AG08395 (cell line): ENCODE measurements at regions not wholly inside any gene's neighbourhood (a gene's known extent, or its start where the extent isn't known, plus 50 kb on each side); places are given as distances from the start of the nearest gene placed in this dataset.

Experiments used
- DNase-seq: peaks from one replicate; pipeline ENCODE4 v3.0.0; 2012; ENCODE audit warnings: mixed read lengths, low spot score

DNA sequence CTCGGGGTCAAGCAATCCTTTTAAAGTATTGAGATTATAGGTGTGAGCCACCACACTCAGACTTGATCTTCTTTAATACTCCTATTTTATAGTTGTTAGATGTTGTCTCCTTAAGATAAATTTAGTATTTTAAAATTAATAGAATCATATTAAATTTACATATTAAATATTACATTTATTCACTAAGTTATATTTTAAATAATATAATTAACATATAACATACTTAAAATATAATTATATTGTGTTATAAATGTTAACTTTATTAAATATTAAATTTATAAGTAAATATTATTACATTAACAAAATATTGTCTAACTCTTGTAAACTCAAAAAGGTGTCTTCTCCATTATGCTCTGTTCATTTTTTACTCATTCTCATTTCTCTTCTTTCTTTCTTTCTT, 675.9 kb upstream of the ADGRL4 start:
- DNase-seq: no peak

DNA sequence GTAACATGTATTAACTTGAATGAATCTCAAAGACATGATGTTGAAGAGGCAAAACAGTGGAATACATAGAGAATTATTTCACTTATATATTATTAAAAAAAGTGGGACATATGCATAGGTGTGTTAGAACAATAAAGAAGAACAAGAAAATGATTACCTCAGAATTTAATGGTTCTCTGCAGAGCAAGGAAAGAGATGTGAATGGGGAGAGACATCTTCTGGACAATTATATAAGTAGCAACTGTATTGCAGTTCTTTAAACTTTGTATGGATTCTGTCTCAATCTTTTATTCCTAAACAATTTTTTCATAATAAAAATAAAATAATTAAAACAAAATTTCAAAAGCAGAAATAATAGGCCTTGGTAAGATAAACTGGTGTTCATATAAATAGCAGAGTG, 674.9 kb upstream of the ADGRL4 start:
- no peak for DNase-seq

DNA sequence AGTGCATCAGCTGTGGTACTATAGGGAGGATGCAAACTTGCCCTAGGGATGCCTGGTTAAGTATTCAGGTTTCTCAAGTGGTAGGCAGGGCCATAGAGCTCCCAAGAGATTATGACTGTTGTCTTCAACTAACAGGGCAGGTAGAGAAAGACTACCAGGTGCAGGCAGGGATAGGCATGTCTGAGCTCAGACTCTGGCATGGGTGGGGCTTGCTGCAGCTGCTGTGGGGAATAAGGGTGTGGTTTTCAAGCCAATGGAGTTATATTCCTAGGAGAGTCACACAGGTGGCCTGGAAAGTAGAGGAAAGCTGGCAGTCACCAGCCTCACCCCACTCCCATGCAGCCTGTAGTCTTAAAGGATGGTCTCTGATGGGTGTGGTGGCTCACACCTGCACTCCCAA, 673.4 kb upstream of the ADGRL4 start:
- no peak for DNase-seq

DNA sequence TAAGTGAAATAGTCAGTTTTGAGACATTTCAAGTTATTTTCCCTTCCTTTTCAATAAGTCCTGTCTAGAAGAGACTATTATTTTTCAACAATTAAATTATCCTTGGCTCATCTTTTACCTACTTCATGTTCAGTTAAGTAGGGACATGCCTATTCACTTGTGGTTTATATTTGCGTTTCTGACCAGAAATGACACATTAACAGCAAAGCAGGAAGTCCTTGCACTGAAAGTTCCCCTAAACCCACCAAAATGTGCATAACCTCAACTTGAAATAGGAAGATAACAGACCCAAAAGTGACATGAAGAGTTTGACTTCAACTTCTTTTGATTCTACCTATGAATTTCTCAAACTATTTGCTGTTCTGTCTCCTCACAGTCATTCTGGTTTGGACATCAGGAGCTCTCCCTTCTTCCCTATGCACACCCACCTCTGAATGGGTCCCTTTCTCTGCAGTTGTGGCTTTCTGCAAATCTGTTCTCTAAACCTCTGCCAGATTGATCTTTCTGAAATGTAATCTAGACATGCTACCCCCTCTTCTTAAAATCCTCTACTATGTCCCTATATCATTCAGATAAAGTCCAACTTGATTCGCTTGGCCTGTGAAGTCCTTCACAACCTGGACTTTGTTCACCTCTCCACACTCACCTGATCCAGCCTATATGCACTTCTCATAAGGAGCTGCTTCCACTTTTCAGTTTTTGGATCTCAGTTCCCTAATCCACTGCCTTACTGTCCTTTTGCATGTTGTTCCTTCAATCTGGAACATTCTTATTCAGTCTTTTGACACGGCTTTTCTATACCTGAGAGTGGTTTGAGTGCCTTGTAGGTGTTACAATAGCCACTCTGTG, 661.5 kb upstream of the ADGRL4 start:
- DNase-seq: no peak

DNA sequence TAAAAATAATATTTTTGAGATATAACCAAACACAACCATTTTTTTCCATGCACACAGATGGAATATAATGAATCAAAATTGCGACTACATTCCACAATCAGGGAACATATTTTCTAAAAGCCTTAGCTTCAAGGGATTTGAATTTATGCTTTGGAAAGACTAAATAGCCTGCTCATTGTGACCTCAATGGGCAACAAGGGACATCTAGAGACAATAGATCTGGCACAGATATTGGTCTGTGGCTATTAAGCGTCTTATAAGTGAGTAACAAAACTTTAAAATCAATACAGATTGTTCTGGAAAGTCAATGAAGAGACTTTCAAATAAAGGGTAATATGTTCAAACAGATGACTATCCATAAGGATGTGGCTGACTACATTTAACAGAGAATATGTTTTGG, 660.6 kb upstream of the ADGRL4 start:
- no peak for DNase-seq

DNA sequence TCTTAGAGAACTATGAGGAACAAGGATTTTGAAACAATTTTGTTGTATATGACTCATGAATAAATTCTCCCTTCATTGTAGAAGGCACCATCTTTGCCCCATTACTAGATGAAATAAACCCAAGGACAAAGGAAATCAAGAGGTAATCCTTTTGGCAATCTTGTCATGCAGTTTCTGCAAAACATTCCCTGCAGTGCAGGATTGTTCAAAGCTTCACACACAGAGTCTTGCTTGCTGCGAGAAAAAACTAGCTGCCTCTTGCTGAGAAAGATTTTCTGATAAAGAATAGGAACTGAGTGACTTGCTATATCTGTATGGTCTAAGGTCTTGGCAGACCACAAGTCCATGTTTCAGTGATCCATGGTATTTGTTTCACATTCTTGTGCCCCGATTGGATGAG, 657.4 kb upstream of the ADGRL4 start:
- DNase-seq: no peak

DNA sequence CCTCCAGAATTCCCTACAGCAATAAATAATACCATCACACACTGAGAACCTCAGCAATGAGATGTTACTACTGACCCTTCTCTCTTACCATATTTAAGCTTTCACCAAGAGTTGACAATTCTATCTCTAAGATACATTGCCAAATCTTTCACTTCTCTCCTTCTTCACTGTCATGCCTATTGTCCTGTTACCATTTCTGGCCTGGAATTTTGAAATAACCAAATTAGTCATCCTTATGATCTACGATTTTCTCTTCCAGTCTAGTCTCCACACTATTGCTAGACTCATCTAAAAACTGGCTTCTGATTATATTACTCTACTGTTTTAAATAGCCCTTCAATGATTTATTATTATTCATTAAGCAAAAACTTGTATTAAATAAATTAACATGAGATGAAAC, 656.1 kb upstream of the ADGRL4 start:
- no peak for DNase-seq

DNA sequence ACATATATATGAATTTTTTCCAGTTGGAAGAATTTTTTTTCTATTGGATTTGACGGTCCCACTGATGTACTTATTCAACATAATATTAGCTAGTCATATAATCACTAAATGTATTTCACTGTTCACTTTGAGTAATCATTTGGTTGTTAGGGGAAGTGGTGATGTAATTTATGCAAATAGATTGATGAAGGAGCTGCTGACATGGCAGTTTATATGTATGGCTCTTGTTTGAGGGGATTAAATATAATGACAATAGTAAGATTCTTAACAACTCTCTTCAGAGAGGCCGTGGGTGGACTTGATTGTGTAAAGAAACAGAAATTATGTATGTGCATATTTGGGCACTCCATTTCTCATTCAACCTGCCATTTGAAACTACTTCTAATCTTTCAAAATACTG, 653.6 kb upstream of the ADGRL4 start:
- no peak for DNase-seq

DNA sequence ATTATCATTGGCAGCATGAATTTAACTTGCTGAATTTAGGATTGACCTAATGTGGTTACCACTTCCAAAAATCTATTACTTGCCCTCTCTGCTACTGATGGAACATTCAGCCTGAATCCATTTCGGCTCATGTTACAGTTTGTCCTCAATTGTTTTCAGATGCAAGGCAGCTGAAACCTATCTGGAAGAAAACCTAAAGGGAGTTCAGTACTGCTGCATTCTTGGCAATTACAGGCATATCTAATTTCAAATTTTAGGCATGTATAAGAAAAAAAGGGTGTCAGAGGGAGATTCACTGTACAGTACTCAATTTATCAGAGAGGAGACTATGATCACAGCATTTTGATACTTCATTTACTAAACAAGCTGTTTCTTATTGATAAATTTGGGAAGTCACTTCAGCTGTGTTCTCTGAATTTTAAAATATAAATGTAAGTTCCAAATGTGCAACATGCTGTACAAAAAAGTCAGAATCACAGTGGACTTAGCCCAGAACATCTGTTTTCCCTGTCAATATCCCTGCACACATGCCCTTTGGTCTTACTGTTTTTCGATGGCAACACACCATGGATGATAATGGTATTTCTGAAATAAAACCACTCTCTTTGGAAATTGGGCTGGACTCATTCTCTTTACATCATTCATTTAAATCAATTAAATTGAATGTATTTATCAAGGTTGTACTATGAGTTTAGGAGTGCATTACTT, 651.6 kb upstream of the ADGRL4 start:
- peak; percentile 8 for DNase-seq

DNA sequence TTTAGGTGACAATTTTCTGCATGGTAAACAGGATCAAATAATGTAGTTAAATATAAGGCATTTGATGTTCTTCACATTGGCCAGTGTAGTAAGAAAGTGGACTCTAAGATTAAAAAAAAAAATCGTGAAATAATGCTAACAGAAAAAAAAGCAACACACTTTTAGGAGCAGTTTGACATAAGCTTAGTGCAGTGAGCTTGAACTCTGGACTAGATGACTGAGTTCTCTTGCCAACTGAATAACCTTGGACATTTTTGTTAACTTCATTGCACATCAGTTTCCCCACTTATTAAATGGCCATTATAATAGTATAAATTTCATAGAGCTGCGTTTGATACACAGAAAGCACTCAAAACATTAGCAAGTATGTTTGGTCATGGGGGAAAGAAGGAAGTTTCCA, 649.3 kb upstream of the ADGRL4 start:
- no peak for DNase-seq

DNA sequence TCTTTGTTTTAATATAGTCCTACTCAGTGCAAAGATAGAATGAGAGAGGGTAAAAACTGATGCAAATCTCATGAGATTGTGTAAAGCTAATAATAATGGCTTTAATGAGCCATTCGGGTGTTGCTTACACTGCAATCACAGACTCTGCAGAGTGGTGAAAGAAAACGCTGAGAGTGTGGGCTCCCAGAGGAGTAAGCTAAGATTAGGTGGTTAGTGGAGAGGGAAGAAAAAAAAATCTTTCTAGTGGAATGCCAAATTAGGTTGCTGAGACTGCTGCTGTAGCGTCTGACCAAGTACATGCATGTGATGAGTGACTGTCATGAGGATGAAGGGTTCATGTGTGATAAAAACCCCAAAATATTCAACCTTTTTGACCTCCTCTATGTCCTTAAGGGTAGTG, 645.9 kb upstream of the ADGRL4 start:
- no peak for DNase-seq

DNA sequence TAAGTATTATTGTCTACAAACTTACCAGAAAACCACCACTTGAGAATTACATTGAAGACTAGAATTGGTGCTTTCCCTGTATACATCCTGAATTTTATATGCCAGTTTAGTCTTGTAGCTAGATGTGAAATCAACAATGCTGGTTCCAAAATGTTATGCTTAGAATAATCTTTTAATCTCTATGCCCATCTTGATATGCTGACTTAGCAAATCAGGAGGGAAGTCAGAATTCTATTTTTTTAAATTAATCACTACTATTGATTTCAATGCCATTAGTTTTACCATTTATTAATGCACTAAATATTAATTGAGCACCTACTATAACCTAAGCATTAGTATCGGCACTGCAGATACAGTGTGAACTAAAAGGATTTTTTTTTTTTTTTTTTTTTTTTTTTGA, 641.6 kb upstream of the ADGRL4 start:
- no peak for DNase-seq

DNA sequence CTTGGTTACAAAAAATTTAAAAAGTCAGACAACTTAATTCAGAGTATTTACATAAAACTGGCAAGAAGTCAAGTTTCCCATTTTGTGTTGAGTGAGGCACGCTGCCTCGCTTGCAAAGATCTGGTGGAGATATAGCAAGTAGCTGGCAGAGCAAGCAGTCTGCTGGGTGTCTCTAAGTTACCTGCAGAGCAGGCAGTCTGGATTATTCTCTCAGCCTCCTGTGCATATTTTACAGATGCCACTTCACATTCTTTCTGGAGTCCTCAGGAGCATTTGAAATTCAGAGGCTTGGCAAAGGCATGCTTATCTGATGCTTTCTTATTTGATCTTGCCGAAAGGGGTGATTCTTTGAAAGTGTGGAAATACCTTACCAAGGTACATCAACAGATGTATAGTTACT, 640.4 kb upstream of the ADGRL4 start:
- DNase-seq: no peak

DNA sequence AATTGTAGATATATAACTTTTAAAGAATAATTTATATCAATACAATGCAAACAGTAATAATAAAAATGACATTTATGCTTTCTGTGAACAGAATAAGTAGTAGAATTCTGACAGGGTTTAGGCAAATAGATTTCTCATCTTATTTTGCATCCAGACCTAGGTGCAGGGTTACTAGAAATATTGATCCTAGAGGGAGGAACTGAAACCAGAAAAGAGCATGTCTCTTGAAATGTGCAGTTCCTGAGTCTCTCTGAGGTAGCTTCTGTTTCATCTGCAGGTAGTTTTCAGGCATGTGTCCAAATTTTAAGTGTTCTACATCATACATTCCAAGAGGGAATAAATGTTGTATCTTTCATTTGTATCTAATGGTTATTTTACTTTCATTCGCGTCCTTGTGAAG, 631.9 kb upstream of the ADGRL4 start:
- DNase-seq: no peak

DNA sequence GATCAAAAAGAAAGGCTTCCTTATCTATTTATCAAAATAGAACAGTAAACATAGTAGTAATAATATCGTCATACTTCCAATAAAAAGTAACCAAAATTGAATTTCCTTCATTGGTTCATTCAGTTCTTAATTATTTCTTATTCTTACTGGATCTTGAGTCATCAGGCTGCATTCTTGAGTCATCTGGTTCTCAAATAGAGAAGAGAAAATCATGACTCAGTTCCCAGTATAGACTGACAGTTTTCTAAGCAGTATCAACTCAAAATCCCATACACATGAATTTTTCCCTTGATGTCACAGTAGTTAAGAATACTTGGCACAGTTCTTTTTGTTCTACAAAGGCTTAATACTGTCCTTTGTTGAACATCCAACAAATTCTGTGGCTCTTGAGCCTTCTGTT, 626.9 kb upstream of the ADGRL4 start:
- peak; percentile 54 for DNase-seq

DNA sequence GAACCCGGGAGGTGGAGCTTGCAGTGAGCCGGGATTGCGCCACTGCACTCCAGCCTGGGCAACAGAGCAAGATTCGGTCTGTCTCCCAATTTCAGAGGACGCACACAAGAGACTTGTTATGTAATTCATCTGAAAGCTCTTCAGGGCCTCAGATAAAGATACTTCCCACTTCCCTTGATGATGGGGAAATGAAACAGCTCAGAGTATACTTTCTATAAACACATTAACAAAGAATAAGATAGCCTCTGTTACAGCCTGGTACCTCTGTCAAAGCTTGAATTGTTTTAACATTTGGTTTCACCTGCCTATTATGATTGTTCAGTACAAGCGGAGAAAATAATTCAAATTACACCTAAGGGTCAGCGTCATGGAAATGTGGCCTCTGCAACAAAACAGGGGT, 622.9 kb upstream of the ADGRL4 start:
- DNase-seq: no peak

DNA sequence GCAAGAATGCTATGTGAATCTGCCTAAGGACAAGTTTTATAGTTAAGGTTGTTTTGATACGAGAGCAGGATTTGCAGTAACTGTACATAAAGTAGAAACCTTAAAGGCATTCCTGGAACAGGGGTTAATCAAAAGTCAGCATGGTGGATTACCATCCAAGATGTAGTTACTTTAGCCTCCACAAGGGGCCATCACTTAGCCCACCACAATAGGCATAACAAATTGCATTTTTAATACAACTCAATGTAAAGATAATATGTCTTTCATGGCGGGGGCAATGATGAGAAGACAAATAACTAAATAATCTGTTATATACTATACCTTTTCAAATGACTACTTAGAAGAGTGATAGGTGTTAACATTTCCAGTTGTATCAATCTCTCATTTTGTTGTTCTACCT, 611.2 kb upstream of the ADGRL4 start:
- no peak for DNase-seq

DNA sequence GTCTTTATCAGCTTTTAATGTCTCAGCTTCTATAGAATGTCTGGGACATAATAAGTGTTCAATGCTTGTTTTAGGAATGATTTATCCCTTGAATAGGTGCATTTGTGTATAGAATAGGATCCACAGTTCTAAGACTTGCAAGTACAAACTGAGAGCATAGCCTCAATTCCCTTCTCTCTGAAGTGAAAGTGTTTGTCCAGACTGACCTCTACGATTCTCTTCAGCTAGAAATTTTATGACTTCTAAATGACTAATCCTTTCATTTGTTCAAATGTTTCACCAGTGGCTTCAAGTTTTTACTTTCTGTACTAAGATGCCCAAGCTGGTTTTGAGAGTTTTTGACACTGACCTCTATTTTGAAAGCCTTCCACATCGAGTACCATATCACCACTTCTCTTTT, 608.2 kb upstream of the ADGRL4 start:
- DNase-seq: peak; percentile 8

DNA sequence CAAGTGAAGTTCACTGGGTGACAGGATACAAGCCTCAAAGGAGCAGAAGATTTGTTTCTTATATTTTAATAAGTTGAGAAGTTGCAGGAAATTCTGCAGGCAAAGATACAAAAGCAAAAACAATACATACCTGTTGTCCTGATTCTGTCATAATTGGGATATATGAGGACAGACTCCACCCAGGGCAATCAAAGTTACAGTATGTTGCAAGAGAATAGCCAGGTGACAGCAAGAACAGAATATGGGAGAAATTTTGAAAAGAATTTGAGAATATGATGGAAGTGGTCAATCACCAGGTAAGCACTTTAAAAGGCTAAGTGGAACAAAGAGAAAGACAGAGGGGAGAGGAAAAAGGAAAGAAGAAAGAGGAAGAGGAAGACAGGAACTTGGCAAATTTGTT, 607.6 kb upstream of the ADGRL4 start:
- no peak for DNase-seq

DNA sequence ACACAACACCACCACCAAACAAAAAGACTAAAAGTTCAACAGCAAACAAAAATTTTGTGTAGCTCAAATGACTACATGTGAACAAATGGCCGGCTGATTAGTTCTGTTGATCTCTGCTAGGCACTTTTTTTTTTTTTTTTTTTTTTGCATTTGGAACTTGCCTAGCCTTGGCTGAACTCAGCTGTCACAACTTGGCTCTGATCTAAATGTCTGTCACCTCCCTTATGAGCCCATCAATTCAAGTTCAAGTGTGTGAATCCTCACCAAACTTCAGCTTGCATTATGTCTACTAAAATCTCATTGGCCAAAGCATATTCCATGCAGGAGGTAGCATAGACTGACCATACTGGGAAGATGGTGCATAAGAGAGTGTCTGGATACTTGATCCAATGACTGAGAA, 606.5 kb upstream of the ADGRL4 start:
- DNase-seq: no peak

DNA sequence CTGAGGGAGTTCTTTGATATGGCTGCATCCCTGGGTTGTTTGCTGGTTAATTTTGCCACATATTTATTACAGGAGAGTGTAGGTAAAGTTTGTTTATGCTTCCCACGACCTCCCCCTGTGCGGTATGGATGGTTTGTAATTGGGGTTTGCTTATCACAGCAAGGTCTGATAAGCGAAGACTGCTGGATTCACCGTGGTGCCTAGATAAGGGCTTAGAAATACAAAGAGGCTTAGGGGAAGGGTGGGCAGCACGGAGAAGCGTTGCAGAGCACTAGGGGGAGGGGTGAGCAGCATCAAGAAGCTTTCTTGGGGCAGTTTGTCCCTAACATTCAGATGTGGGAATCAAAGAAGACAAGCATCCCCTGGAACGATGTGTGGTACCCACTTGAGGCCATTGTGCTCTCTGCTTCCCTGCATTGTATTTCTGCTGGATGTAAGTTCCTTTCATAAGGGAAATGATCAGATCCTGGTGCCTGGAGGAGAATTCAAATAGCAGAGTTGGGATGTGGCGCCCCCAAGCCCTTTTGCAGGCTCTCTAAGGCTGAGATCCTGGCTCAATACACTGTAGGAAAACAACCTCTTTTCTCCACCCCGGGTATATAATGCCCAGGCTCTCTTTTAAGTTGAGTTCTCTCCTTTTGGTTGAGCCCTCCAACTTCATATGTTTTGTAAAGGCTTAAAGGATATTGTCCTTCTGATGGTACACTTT, 598.1 kb upstream of the ADGRL4 start:
- DNase-seq: no peak

DNA sequence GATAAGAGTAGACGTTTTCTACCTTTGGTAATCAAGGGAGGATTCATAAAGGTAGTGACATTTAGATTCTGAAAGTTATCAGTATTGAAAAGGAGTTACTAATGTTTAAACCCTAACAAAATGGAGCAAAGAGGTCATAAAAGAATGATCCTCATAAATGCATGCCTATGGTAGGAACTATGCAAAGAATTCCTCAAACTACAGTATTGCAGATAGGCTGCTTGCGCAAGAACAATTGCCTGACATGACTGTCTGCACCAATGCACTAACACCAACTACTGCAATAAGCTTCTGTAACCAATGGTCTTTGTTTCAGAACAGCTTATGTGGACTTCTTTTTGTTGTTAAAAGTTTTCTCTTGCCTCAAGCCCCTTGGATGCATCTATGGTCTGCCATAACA, 597.3 kb upstream of the ADGRL4 start:
- peak; percentile 39 for DNase-seq

DNA sequence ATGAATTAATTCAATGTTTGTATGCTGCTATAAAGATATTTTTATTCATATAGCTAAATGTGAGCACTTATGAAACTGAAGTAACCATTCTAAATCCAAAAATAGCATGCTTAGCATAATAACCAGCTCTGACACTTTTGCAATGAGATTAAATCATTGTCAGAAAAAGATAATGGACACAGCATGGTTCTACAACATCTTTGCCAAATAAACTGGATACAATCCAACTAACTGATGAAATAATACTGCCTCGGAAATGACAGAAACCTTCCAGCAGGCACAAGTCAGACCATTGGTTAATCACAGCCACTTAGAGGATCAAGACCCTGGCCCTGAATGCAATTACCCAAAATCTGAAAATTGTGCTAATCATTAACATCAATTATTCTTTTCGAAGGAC, 592.7 kb upstream of the ADGRL4 start:
- DNase-seq: no peak
